Suprapubic skin (tissue), 3 donors: ENCODE measurements at regions not wholly inside any gene's neighbourhood (a gene's known extent, or its start where the extent isn't known, plus 50 kb on each side); places are given as distances from the start of the nearest gene placed in this dataset.

Experiments
- POLR2AphosphoS5 ChIP-seq, 3 donors: sonication (generic); formaldehyde crosslinking; IDR thresholded peaks; one replicate each; pipeline ENCODE4 v1.6.1; 2017; ENCODE audit warnings: antibody characterized with exemption in 3 of 3
- TF ChIP-seq, protein P1 (sequence below), 2 donors: fragments of 200-600 bp in 1 of 2; fragments of 450-650 bp in 1 of 2; sonication (generic) in 1 of 2; IDR thresholded peaks; one replicate each; pipeline ENCODE4 v1.5.1; 2016 to 2019; ENCODE audit warnings: antibody characterized with exemption in 2 of 2, mild to moderate bottlenecking in 1 of 2, moderate library complexity in 1 of 2

DNA sequence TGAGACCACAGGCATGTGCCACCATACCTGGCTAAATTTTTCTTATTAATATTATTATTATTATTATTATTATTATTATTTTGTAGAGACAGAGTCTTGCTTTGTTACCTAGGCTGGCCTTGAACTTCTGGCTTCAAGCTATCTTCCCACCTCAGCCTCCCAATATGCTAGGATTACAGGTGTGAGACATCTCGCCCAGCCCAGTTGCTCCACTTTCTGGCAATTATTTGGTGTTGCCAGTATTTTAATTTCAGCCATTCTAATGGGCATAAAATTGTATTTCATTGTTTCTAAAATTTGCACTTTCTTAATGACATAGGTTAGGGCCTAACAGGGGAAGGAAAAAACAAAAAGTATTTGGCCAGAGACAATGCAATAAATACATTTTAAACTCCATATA is 1217.6 kb upstream of the ALCAM start:
- TF ChIP-seq POLR2AphosphoS5 (IDR thresholded peaks at IDR 0.05), result no peak
- TF ChIP-seq, protein P1, sequence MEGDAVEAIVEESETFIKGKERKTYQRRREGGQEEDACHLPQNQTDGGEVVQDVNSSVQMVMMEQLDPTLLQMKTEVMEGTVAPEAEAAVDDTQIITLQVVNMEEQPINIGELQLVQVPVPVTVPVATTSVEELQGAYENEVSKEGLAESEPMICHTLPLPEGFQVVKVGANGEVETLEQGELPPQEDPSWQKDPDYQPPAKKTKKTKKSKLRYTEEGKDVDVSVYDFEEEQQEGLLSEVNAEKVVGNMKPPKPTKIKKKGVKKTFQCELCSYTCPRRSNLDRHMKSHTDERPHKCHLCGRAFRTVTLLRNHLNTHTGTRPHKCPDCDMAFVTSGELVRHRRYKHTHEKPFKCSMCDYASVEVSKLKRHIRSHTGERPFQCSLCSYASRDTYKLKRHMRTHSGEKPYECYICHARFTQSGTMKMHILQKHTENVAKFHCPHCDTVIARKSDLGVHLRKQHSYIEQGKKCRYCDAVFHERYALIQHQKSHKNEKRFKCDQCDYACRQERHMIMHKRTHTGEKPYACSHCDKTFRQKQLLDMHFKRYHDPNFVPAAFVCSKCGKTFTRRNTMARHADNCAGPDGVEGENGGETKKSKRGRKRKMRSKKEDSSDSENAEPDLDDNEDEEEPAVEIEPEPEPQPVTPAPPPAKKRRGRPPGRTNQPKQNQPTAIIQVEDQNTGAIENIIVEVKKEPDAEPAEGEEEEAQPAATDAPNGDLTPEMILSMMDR (IDR thresholded peaks at IDR 0.05), result no peak
